T-helper 2 cell (primary cell): ENCODE measurements at regions not wholly inside any gene's neighbourhood (a gene's known extent, or its start where the extent isn't known, plus 50 kb on each side); places are given as distances from the start of the nearest gene placed in this dataset.
A peak's percentile ranks its signal among the peaks of the same experiment; 100 is the strongest.

Experiments used
- DNase-seq, 5 experiments: peaks; one replicate each; pipeline versions ENCODE4 v3.0.0 to v3.0.0-alpha.2; 2012 to 2022

GRCh38 chr22:47476231-47476630 is 713.8 kb downstream of the TBC1D22A start:
- DNase-seq = no peak

- no peak for DNase-seq
These were observed 712.4 kb downstream of the TBC1D22A start for GRCh38 chr22:47474895-47475294.

- DNase-seq = no peak
These were observed 712.0 kb downstream of the TBC1D22A start for GRCh38 chr22:47474464-47474863.

- no peak for DNase-seq
These were observed 710.2 kb downstream of the TBC1D22A start for GRCh38 chr22:47472636-47473035.

GRCh38 chr22:47471406-47471805 is 709.0 kb downstream of the TBC1D22A start:
- DNase-seq = no peak

- DNase-seq = no peak
These were observed 703.4 kb downstream of the TBC1D22A start for GRCh38 chr22:47465809-47466208.

- DNase-seq = no peak
These were observed 702.8 kb downstream of the TBC1D22A start for GRCh38 chr22:47465222-47465621.

GRCh38 chr22:47463220-47463619 is 700.8 kb downstream of the TBC1D22A start:
- no peak for DNase-seq

GRCh38 chr22:47460861-47461260 is 698.4 kb downstream of the TBC1D22A start:
- no peak for DNase-seq

GRCh38 chr22:47460176-47460575 is 697.7 kb downstream of the TBC1D22A start:
- DNase-seq = no peak

GRCh38 chr22:47458348-47458747 is 695.9 kb downstream of the TBC1D22A start:
- DNase-seq = no peak

GRCh38 chr22:47457509-47458300 is 695.3 kb downstream of the TBC1D22A start:
- DNase-seq = no peak

- no peak for DNase-seq
These were observed 694.6 kb downstream of the TBC1D22A start for GRCh38 chr22:47457021-47457420.

- DNase-seq = no peak
These were observed 693.6 kb downstream of the TBC1D22A start for GRCh38 chr22:47456031-47456430.

- no peak for DNase-seq
These were observed 690.6 kb downstream of the TBC1D22A start for GRCh38 chr22:47453049-47453448.

- peak in 1 of 5 experiments; percentile 16 for DNase-seq
These were observed 689.7 kb downstream of the TBC1D22A start for GRCh38 chr22:47452184-47452583.

- DNase-seq = no peak
These were observed 688.5 kb downstream of the TBC1D22A start for GRCh38 chr22:47450876-47451475.

GRCh38 chr22:47449508-47450270 is 687.2 kb downstream of the TBC1D22A start:
- DNase-seq = no peak

- no peak for DNase-seq
These were observed 686.1 kb downstream of the TBC1D22A start for GRCh38 chr22:47448231-47449223.

- no peak for DNase-seq
These were observed 684.7 kb downstream of the TBC1D22A start for GRCh38 chr22:47446821-47447810.

GRCh38 chr22:47446331-47446730 is 683.9 kb downstream of the TBC1D22A start:
- DNase-seq = no peak
